Caco-2 (cell line): ENCODE measurements at regions not wholly inside any gene's neighbourhood (a gene's known extent, or its start where the extent isn't known, plus 50 kb on each side); places are given as distances from the start of the nearest gene placed in this dataset.

Experiments used
- BruUV-seq: library from RNA; stranded (reverse); fragments of 400-500 nt; replicated peaks from 2 replicates; lab custom pipeline; 2021; lab: Mats Ljungman, UMichigan
- CTCF ChIA-PET: fragments of 300-600 bp; sonication (Branson Sonifier 250); formaldehyde crosslinking; loops from one replicate; lab custom pipeline; 2022; ENCODE audit warnings: antibody characterized with exemption; lab: Charles Lee
- POLR2A ChIA-PET: fragments of 300-600 bp; sonication (Branson Sonifier 250); formaldehyde crosslinking; loops from one replicate; lab custom pipeline; 2022; ENCODE audit warnings: antibody characterized with exemption; lab: Charles Lee
- DNase-seq, 2 experiments: peaks; one replicate each; pipeline versions ENCODE4 v3.0.0 to v3.0.0-alpha.2; 2020 to 2022
- H3K27me3 ChIP-seq: replicated peaks from 2 replicates; pipeline ENCODE4 v1.6.0; 2011; ENCODE audit warnings: low read length; ENCODE audit not compliant: control insufficient read depth, insufficient read depth
- H3K36me3 ChIP-seq: 2 replicates; pipeline ENCODE4 v1.5.1; 2011; ENCODE audit warnings: low read length; ENCODE audit not compliant: control insufficient read depth, insufficient read depth
- H3K4me1 ChIP-seq: fragments of 250-450 bp; sonication (Bioruptor Pico); 2 replicates; pipeline ENCODE4 v1.5.1; 2020; ENCODE audit warnings: mild to moderate bottlenecking
- H3K4me3 ChIP-seq: 2 replicates; pipeline ENCODE4 v1.5.1; 2011; ENCODE audit warnings: low read depth, mild to moderate bottlenecking, control low read depth, low read length
- H3K9me3 ChIP-seq: fragments of 250-450 bp; sonication (Bioruptor Pico); 2 replicates; pipeline ENCODE4 v1.5.1; 2020; ENCODE audit warnings: mild to moderate bottlenecking, moderate library complexity
- H3K27ac Mint-ChIP-seq: one replicate; pipeline ENCODE4 v1.8.0; 2022; ENCODE audit warnings: mixed read lengths; ENCODE audit not compliant: unreplicated experiment
- H3K27me3 Mint-ChIP-seq: one replicate; pipeline ENCODE4 v1.8.0; 2022; ENCODE audit warnings: mixed read lengths; ENCODE audit not compliant: insufficient read depth, unreplicated experiment
- H3K36me3 Mint-ChIP-seq: one replicate; pipeline ENCODE4 v1.8.0; 2022; ENCODE audit warnings: mild to moderate bottlenecking, mixed read lengths; ENCODE audit not compliant: insufficient read depth, unreplicated experiment
- H3K4me1 Mint-ChIP-seq: one replicate; pipeline ENCODE4 v1.8.0; 2022; ENCODE audit warnings: low read depth, mixed read lengths; ENCODE audit not compliant: unreplicated experiment
- H3K4me3 Mint-ChIP-seq: one replicate; pipeline ENCODE4 v1.8.0; 2022; ENCODE audit warnings: mild to moderate bottlenecking, moderate library complexity, mixed read lengths; ENCODE audit not compliant: unreplicated experiment
- H3K9me3 Mint-ChIP-seq: one replicate; pipeline ENCODE4 v1.8.0; 2022; ENCODE audit warnings: mixed read lengths; ENCODE audit not compliant: unreplicated experiment
- CTCF ChIP-seq, 2 experiments: fragments of 200-600 bp in 1 of 2; IDR thresholded peaks; 1 replicate in 1 of 2; 2 replicates in 1 of 2; pipeline versions ENCODE4 v1.5.1 to v1.8.0; 2011 to 2022; ENCODE audit warnings: antibody characterized with exemption in 1 of 2, control low read depth in 1 of 2, inconsistent platforms in 1 of 2, low read depth in 1 of 2, low read length in 1 of 2, mild to moderate bottlenecking in 1 of 2, moderate library complexity in 1 of 2; ENCODE audit not compliant: insufficient read depth in 1 of 2, severe bottlenecking in 1 of 2, unreplicated experiment in 1 of 2
- intact Hi-C: fragments of 100-400 bp; cut with micrococcal nuclease; formaldehyde crosslinking; loops from one replicate; pipeline ENCODE4 v1.10.0; 2022; ENCODE audit not compliant: unreplicated experiment

GRCh38 chr11:87849216-87849615, 326.0 kb downstream of the RAB38 start:
- no peak for TF ChIP-seq CTCF (IDR thresholded peaks at IDR 0.05; ENCODE audit: insufficient read depth in 1 of 2, low read depth in 1 of 2, low read length in 1 of 2, severe bottlenecking in 1 of 2, unreplicated experiment in 1 of 2)
- Mint-ChIP-seq H3K27me3 (peaks cover 7% of the 10 kb centered on the region), H3K36me3 (no peaks in the 10 kb centered on the region), H3K4me1 (no peaks in the 10 kb centered on the region), H3K9me3 (no peaks in the 10 kb centered on the region), H3K4me3 (no peak overlapping the region), H3K27ac (no peak overlapping the region)
- no peaks in the 10 kb centered on the region for H3K4me1 ChIP-seq
- ChIA-PET CTCF (no interaction called here), POLR2A (no interaction called here)
- no peaks in the 10 kb centered on the region for H3K36me3 ChIP-seq
- no peak overlapping the region for H3K4me3 ChIP-seq
- DNase-seq: no peak
- BruUV-seq: no TSS peak
- H3K27me3 ChIP-seq: no peaks in the 10 kb centered on the region
- intact Hi-C loops: no loop called here
- no peaks in the 10 kb centered on the region for H3K9me3 ChIP-seq

- no peak for DNase-seq
- ChIA-PET CTCF (no interaction called here), POLR2A (no interaction called here)
- H3K9me3 ChIP-seq: no peaks in the 10 kb centered on the region
- no peak overlapping the region for H3K27ac Mint-ChIP-seq
- peaks cover 8% of the 10 kb centered on the region for H3K27me3 Mint-ChIP-seq
- no peaks in the 10 kb centered on the region for H3K36me3 Mint-ChIP-seq
- intact Hi-C loops: no loop called here
- no TSS peak for BruUV-seq
- H3K9me3 Mint-ChIP-seq: peaks cover 9% of the 10 kb centered on the region
- TF ChIP-seq CTCF (IDR thresholded peaks at IDR 0.05; ENCODE audit: insufficient read depth in 1 of 2, low read depth in 1 of 2, low read length in 1 of 2, severe bottlenecking in 1 of 2, unreplicated experiment in 1 of 2): no peak
- H3K36me3 ChIP-seq: no peaks in the 10 kb centered on the region
- no peaks in the 10 kb centered on the region for H3K27me3 ChIP-seq
- H3K4me1 ChIP-seq: no peaks in the 10 kb centered on the region
- H3K4me3 Mint-ChIP-seq: no peak overlapping the region
- H3K4me3 ChIP-seq: no peak overlapping the region
- no peaks in the 10 kb centered on the region for H3K4me1 Mint-ChIP-seq
Observed at GRCh38 chr11:87840786-87841185, 334.5 kb downstream of the RAB38 start.

GRCh38 chr11:87832211-87832610, 343.0 kb downstream of the RAB38 start:
- H3K27me3 ChIP-seq: no peaks in the 10 kb centered on the region
- ChIA-PET CTCF (no interaction called here), POLR2A (no interaction called here)
- no TSS peak for BruUV-seq
- no peaks in the 10 kb centered on the region for H3K4me1 ChIP-seq
- Mint-ChIP-seq H3K36me3 (no peaks in the 10 kb centered on the region), H3K4me3 (no peak overlapping the region), H3K27ac (no peak overlapping the region), H3K27me3 (peaks cover 2% of the 10 kb centered on the region), H3K4me1 (no peaks in the 10 kb centered on the region), H3K9me3 (no peaks in the 10 kb centered on the region)
- no peak overlapping the region for H3K4me3 ChIP-seq
- intact Hi-C loops: no loop called here
- H3K36me3 ChIP-seq: no peaks in the 10 kb centered on the region
- no peak for DNase-seq
- no peaks in the 10 kb centered on the region for H3K9me3 ChIP-seq
- TF ChIP-seq CTCF (IDR thresholded peaks at IDR 0.05; ENCODE audit: insufficient read depth in 1 of 2, low read depth in 1 of 2, low read length in 1 of 2, severe bottlenecking in 1 of 2, unreplicated experiment in 1 of 2): no peak
